GM19467 (cell line): ENCODE measurements at regions not wholly inside any gene's neighbourhood (a gene's known extent, or its start where the extent isn't known, plus 50 kb on each side); places are given as distances from the start of the nearest gene placed in this dataset.
"Not testable (repeated sequence)": the region's sequence is repeated elsewhere in the genome, so short reads cannot be mapped to it uniquely, and the experiment has no call there.

ENCODE experiments used
- ATAC-seq: cut with Tn5 transposase; IDR thresholded peaks from one replicate; pipeline ENCODE4 v1.9.1; 2021; ENCODE audit warnings: mild to moderate bottlenecking, moderate library complexity; ENCODE audit not compliant: unreplicated experiment

GRCh38 chr5:168140241-168140640 is 151.2 kb upstream of the WWC1 start:
- no peak for ATAC-seq

GRCh38 chr5:168142402-168142801 is 149.0 kb upstream of the WWC1 start:
- ATAC-seq, result no peak

- not testable (repeated sequence) for ATAC-seq
Observed at GRCh38 chr5:168143521-168143920, 147.9 kb upstream of the WWC1 start.

- no peak for ATAC-seq
Observed at GRCh38 chr5:168147106-168147505, 144.3 kb upstream of the WWC1 start.

GRCh38 chr5:168147568-168148360 is 143.7 kb upstream of the WWC1 start:
- ATAC-seq, result no peak

GRCh38 chr5:168151041-168151440 is 140.4 kb upstream of the WWC1 start:
- ATAC-seq, result no peak

GRCh38 chr5:168152660-168153059 is 138.8 kb upstream of the WWC1 start:
- no peak for ATAC-seq

GRCh38 chr5:168153263-168153875 is 138.1 kb upstream of the WWC1 start:
- no peak for ATAC-seq

GRCh38 chr5:168153876-168154270 is 137.6 kb upstream of the WWC1 start:
- no peak for ATAC-seq

GRCh38 chr5:168155585-168155984 is 135.9 kb upstream of the WWC1 start:
- no peak for ATAC-seq

- no peak for ATAC-seq
Observed at GRCh38 chr5:168156170-168156569, 135.3 kb upstream of the WWC1 start.

GRCh38 chr5:168157141-168157540 is 134.3 kb upstream of the WWC1 start:
- ATAC-seq, result no peak

- ATAC-seq, result no peak
Observed at GRCh38 chr5:168159425-168159824, 132.0 kb upstream of the WWC1 start.

- no peak for ATAC-seq
Observed at GRCh38 chr5:168162464-168162863, 129.0 kb upstream of the WWC1 start.

GRCh38 chr5:168163966-168164365 is 127.5 kb upstream of the WWC1 start:
- no peak for ATAC-seq

GRCh38 chr5:168165221-168165914 is 126.1 kb upstream of the WWC1 start:
- no peak for ATAC-seq

- ATAC-seq, result no peak
Observed at GRCh38 chr5:168165977-168166376, 125.5 kb upstream of the WWC1 start.

- no peak for ATAC-seq
Observed at GRCh38 chr5:168167338-168167737, 124.1 kb upstream of the WWC1 start.

GRCh38 chr5:168168978-168169698 is 122.3 kb upstream of the WWC1 start:
- ATAC-seq, result no peak

- ATAC-seq, result no peak
Observed at GRCh38 chr5:168169791-168170190, 121.7 kb upstream of the WWC1 start.
